ENCODE measurements at regions not wholly inside any gene's neighbourhood (a gene's known extent, or its start where the extent isn't known, plus 50 kb on each side); places are given as distances from the start of the nearest gene placed in this dataset.

DNA sequence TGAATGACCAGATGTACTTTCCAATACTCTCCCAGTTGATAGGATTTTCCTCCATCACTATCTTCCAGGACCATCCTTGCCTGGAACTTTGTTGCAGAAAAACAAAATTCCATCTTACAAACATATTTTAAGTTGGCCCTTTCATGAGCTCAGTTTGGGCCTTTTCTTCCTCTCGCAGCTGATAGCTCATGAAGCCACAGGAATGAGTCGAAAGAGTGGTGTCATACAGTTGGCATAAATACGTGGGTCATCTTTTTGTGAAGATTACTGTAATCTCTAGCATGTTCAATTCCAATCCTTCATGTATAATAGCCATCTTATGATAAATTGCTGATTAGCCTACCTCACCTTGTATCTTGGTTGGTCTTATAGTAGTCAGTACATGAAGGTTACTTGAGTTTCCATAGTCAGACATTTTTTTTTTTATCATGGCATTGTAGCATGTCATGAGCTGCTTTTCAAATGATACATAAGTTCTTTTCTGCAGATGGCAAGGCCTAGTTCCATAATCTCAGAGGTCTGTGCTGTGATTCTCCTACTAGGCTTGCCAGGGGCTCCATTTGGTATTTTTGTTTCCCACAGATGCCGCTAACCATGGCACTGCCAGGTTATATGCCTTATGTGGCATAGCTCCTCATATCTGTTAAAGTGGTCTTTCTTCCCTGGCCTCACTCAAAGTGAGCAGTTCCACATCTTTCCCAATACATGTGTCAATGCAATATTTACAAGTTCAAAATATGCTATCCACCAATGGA, 380.6 kb upstream of the DCN start:
- DNase-seq = no peak

DNA sequence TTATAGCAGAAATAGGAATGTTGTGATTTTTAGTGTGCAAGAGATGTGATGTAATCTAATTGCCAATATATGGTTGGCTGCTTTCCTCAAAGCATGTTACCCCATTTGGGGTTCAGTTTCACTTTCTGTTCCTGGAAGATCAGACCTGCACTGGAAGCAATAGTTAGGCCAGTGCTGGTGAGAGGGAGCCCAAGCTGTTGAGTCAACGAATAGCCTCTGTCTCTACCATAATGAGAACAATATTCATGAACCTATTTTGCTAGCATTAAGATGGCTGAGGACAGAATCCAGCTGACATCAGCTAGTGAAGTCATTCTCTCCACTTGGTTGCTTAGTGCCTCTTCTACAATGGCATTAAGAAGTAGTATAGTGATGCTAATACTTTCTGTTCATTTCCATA, 379.9 kb upstream of the DCN start:
- no peak for DNase-seq

DNA sequence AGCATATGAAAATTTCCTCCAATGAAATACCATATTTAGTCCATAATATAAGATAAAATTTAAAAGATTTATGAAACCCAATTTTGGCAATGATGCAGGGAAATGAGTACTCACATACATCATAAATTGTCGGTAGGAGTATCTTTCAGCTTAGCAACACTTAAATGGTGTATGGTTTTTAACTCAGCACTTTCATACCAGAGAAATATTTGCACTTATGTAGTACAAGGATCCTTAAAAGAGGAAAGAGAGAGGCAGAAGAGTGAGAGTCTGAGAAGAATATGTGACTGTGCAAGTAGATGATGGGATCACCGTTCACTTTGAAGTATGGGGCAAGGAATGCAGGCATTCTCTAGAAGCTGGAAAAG, 379.3 kb upstream of the DCN start:
- no peak for DNase-seq

DNA sequence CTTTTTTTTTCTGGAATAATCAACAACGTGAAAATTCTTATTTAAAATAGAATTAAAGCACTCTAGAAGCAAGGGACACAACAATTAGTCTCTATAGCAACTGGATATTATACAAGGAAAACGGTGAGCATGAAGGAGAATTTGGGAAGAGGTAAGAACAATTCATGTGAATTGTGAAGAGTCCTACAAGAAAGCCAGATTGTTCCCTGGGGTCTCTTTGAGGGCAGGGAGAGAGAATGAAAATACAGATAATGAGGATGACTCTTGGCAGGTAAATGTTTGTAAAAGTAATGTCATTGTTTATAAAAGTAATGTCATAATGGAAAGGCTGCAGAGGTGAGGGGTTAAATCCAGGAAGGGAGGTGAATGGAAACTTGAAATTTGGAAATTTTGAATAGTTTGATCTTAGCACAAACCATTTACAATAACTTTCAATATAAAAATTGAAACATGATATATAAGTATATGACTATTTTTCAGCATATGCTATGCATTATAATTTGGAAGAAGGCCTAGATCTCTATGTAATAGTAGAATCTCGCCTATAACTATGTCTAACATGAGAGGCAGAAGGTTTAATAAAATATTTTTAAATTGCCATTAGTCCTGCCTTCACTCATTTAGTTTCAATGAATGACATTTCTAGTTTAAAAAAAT, 378.8 kb upstream of the DCN start:
- no peak for DNase-seq

DNA sequence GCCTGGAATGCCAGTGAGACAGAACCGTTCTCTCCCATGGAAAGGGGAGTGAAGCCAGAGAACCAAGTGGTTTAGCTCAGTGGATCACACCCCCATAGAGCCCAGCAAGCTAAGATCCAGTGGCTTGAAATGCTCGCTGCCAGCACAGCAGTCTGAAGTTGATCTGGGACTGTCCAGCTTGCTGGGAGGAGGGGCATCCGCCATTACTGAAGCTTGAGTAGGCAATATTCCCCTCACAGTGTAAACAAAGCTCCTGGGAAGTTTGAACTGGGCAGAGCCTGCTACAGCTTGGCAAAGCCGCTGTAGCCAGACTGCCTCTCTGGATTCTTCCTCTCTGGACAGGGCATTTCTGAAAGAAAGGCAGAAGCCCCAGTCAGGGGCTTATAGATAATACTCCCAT, 374.3 kb upstream of the DCN start:
- no peak for DNase-seq

DNA sequence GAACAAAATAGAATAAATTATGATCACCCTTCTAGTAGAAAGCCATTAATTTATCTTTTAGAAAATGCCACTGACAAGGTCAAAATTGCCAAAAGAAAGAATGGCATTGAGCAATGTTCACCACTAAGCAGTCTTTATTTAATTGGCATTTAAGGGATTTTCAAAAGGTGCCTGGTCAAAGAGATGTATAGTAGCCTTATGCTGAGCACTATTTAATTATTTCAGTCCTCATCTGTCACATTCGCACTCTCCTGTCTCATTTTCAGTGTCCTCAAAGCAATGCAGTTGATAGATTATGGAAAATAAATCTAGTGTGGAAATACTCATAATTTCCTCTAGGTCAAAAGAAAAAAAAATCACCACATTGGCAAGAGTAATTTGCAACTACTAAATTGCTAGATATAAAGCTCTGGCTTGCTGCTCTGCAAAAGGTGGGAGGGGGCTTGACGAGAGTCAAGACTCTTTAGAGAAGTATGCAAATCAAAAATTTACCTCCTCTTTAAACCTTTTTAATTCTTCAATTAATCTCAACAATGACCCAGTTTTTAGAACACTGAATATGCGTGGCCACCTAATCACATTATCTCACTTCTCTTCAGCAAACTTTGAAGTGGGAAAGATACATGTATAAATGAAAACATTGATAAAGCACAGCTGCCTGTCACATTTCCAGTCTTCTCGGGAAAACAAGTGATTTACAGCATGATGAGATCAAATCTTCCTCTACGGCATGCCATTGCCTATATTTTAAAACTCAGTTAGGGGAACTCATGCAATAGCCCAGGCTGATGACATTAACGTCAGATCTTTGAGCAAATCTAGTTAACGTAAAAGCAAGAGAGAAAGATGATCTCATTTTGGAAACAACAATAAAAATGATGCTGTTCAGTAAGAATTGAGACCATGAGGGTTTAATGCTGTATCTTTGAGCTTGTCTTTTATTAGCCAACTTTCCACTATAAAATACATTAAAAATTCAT, 373.1 kb upstream of the DCN start:
- no peak for DNase-seq

DNA sequence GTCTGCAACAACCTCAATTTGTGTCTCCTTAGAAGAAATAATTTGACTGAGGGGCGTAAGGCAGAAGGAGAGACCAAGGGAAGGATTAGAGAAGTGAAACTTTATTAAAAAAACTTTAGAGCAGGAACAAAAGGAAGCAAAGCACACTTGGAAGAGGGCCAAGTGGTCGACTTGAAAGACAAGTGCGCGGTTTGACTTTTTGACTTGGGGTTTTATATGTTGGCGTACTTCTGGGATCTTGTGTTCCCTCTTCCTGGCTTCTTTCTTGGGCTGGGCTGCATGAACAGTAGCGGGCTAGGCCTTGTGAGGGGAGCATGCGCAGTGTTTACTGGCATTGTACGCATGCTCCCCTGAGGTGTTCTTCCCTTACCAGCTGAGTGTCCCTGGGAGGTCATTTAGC, 369.3 kb upstream of the DCN start:
- no peak for DNase-seq

DNA sequence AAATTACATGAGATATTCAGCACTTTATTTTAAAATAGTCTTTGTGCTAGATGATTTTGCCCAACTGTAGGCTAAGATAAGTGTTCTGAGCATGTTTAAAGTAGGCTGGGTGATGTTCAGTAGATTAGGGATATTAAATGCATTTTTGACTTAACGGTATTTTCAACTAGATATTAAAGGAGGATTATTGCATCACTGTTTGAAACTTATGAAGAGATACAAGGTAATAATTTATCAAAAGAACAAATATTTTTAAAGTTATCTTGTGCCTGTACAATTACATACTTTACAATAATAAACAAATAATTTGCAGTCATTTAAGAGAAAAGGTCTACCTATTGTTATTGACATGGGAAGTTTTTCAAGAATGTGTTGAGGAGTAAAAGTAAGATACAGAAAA, 368.6 kb upstream of the DCN start:
- no peak for DNase-seq

DNA sequence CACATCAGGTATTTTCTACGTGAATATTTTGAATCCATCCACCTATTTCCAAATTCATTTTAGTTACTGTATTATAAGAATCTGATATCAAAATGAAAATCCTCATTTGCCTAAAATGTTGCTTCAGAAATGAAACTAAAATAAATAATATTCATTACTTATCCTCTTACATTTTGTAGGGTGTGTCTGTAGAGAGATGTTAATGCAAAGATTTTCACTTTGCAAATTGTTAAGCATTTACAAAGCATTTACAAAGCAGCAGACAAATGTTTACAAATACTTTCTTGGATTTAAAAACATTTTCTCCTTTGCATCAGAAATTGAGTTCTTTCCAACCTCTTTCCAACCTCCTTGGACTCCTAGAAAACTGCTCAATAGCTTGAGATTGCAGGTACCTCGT, 360.0 kb upstream of the DCN start:
- DNase-seq = no peak

DNA sequence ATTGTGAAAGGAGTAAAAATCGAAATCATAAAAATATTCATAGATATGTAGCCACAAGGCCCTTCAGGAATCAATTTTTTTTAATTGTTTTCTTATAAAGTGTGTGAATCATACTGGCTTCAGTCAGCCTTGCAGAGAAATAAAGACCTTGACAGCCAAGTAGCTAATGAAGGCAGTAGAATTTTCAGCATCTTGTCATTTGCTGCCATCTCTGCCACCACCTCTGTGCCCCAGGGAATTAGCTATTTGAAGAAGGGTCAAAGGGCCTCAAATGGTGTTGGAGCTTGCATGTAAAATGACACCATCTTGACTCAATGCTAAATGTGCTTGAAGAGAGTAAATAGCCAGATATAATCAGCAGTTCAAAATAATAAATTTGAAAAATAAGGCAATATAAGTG, 359.4 kb upstream of the DCN start:
- DNase-seq = no peak

DNA sequence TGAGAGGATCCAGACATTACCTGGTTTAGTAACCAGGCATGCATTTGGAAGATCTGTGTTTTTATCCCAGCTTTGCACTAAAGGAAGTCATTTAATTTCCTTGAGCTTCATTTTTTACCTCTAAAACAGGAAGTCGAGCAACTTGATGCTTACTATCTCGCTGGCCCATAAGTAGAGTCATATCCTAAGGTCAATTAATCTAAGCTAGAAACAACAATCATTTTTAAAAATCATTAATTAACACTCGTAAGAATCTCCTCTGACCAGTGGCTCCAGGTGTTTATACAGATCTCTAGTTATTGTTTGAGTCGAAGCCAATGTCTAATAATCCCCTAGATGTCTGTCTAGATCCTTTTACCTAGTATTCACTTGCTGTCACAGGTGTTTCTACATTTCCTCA, 355.8 kb upstream of the DCN start:
- no peak for DNase-seq

DNA sequence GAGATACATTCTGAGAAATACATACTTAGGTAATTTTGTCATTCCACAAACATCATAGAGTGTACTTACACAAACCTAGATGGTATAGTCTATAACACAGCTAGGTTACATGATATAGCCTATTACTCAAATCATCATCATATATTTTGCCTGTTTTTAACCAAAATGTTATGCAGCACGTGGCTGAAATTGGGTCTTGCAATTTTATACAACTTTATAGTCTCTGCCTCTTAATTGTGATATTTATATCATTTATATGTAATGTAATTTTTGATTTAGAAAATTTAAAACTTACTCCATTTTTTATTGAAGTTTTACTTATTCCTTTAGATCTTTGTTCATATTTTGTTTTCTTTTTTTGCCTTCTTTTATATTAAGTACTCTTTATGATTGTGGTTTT, 350.7 kb upstream of the DCN start:
- DNase-seq = no peak

DNA sequence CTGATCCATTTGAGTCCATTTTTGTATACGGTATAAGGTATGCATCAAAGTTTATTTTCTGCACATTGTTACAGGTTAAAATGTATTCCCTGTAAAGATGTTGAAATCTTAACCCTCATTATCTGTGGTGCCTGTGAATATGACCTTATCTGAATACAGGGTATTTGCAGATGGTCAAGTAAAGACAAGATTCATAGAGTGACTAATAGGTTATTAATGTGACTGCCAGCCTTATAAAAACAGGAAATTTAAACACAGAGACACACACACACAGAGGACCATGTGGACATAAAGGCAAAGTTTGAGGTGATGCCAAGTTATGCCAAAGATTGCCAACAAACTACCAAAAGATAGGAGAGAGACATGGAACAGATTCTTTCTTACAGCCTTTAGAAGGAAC, 347.2 kb upstream of the DCN start:
- DNase-seq = no peak

DNA sequence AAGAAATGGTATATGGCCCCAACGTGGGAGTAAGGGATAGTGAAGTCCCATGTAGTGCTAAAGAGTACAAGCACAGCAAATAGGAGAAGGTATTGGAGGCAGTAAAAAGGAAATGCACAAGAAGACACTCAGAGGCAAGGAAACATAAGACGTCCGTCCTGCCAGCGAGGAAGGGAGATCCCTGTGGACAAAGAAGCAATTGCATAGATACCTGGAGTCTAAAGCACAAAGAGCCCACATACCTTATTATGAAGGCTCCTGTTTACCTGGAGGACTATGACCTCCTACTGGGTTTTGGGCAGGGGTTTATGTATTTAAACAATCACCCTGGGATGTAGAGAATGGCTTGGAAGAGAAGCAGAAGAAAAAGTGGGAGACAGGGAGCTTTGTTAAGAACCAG, 341.2 kb upstream of the DCN start:
- DNase-seq = no peak

DNA sequence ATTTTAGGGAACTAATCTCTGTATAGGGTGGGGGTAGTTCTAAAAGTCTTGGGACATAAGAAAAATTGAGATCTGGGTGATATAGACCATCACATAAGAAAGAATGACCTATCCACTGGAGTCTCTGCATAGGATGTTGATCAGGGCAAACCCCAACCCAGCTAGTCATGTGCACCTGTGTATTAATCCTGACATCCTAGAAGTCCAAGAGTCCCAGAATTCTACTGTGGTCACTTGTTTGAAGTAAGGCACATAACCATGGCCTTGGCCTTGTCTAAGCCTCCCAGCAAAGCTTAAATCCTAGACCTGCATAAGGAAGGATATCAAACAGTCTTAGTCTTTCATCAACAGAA, 334.1 kb upstream of the DCN start:
- DNase-seq = no peak

DNA sequence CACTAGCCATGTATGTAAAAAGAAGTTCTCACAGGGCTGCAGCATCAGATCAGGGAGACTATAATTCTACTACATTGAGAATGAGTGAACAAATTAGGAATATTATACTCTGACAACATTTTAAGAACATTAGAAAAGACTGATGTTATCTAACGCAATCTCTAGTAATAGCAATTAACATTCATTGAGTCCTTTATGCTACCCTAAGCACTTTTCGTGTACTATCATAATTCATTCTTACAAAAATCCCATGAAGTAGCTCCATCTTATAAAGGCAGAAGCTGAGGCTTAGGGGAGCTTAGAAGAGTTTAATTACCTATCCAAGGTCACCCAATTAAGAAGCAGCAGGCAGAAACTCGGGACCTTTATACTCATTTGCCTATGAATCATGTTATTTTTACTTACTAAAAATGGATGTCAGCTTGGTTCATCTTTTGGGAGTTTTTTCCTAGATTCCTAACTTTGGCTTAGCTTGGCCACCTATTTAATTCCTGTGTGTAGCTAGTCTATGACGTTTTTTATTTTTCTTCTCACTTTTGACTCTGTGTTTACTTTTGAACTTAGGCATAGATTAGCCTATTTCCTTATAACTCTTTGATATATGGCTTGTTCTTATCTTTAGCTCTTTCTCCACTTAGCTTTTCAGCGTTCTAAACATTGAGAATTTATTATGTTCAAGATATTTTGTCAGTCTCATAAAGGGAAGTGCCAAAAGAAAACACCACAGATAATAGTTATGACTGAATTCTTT, 333.5 kb upstream of the DCN start:
- no peak for DNase-seq

DNA sequence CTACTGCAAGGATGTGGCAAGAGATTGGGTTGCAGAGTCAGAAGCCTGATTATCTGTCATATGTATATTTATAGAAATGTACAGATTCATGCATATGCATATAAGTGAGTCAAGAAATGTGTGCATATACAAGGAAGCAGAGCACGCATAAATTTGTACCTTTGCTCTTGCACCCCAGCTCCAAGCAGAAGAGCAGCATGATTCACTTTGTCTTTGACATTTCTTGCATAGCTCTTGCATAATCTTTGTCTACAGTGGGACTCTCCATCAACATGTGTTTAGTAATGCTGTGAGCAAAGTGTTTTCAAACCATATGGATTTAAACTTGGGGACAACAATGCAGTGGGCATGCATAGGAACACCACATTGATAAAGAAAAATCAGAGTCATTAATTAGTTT, 330.7 kb upstream of the DCN start:
- DNase-seq = no peak

DNA sequence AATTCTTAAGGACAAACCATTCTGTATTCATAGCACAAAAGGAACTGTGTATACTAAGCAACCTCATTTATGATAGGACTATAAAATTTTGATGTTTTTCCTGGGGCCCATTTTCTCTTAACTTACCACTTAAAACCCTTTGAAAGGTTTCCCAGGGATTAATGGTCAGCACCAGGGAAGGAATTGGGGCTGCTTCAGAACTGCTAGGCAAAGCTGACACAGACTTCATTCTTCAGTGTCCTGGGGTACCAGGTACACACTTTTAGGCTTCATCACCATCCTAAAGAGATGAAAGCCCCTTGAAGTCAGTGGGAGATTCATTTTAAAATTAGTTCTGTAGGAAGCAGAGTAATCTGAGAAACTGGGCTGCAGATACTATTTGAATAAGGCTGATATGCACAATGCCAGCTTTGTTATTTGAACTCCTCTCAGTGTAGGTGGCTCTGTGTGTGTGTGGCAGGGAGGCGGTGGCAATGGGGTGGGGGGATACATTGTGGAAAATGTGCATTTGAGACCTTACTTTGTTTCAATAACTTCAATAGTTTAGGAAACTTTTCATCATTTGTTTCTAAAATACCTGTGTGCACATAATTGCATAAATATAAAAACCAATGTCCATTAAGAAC, 329.3 kb upstream of the DCN start:
- DNase-seq = no peak

DNA sequence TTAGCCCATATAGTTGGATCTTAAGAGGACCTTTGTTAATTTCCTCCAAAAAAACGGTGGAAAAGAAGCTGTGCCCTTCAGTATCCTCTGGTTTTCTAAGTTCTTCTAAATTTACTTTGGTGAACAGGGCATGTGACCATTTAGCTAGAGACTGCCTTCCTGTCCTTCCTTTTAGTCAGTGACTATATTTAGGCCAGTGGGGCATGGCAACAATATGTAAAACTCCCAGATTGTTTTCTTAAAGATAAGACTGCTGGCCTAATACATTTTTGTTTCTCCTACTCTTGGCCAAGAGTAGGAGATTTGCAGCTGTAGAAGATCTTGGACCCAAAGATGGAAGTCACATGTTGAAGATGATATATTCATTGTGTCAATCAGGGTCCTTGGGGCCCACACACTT, 325.1 kb upstream of the DCN start:
- no peak for DNase-seq

DNA sequence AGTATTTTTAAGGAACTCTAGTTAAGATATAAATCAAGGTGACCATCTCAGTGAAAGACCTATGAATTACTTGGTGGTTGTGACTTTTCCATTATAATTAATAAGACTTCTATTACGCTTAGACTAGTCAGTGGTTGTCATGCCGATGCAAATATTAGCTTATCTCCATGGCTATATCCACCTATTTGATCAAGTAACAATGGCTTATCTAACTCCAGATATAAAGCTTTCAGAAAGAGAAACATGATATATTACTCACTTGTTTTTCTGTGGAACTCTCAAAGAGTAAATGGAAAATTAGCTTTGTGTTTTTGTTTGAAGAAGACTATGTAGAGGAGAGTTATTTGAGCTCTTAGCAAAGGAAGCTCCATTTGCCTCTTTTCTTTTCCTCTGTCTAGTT, 323.8 kb upstream of the DCN start:
- no peak for DNase-seq

DNA sequence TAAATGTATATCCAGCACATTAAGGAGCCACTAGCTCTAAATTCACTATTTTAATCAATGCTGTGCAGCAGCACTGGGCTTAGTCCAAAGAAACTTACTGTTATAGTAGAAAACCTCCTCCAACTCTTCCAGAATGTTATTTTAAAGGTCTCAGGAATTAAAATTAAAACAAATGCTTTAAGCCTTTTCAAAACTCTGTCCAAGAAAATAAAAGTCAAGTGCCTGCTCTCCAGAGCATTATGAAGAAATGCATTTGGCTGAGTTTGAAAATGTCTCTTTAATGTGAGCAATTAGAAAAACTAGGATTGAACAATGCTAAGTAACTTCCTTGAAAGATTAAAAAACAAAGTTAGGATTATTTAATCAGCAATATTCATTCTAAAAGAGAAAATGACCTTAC, 322.4 kb upstream of the DCN start:
- DNase-seq = no peak

DNA sequence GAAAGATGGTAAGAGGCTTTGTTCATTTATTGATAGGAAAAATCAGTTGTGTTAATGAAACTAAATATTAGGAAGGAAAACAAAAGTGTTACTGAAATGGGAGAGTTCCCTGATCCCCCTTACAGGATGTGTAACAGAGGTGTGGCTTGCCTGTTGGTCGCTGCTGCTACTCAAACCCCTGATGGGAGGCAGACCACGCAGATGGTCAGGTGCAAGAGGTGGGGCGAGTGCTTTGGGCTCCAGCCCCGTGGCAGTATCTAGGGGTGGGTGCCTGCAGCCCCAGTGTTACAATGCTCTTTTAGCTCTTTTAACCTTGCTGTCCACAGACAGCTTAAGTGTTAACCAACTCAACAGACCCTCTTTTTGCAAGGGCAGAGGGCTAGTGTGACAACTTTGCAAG, 319.6 kb upstream of the DCN start:
- no peak for DNase-seq

DNA sequence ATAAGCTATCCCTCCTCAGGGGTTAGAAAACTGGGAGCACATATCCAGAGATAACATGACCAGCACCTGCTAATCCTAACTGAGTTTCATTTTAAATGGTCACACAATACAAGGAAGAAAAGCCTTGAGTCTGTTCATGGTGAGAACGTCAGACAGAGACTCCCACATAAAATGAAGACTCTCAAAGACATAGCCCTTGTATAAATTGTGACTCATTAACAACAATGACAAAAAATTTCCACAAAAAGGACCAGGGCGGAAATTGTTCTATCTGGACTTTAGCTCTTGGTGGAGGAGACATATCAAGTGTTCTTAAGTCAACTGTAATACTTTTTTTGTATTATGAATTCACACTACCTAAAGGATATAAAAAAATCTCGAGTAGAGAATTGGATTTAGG, 313.7 kb upstream of the DCN start:
- no peak for DNase-seq

Data from NCI-H1436 (cell line).